ENCODE measurements at regions not wholly inside any gene's neighbourhood (a gene's known extent, or its start where the extent isn't known, plus 50 kb on each side); places are given as distances from the start of the nearest gene placed in this dataset.

DNA sequence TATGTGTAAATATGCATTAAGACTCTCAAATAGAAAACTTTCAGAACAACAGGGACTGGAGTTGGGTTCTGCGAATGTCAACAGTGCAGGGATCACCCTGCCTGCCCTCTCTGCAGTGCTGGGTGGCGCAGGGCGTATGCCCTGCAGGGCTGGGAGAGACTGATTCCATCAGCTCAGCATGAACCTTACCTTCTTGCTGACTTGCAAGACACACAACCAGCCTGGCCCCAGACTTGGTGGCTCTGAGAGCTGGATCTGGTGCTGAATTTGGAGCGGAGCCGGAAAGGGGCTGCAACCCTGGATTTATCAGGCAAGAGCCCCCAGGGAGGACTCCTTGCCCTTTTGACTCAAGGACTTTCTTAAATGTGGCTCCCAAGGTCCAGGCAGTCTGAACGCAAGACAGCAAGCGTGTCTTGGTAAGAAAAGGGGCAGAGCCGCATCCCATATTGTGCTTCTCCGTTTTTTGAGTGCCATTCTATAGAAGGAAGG lies 376.0 kb upstream of the IRX2 start:
- Mint-ChIP-seq H3K4me3 (no peak overlapping the region), H3K9me3 (peaks cover 20% of the 10 kb centered on the region), H3K27me3 (no peaks in the 10 kb centered on the region), H3K4me1 (no peaks in the 10 kb centered on the region), H3K36me3 (ENCODE audit: insufficient read depth) (peaks cover 3% of the 10 kb centered on the region), H3K27ac (ENCODE audit: low read depth) (no peak overlapping the region)
- DNase-seq (ENCODE audit: low spot score in 2 of 2), result no peak
- no peak for ATAC-seq (replicated peaks; ENCODE audit: extremely low read depth, poor library complexity, severe bottlenecking)

DNA sequence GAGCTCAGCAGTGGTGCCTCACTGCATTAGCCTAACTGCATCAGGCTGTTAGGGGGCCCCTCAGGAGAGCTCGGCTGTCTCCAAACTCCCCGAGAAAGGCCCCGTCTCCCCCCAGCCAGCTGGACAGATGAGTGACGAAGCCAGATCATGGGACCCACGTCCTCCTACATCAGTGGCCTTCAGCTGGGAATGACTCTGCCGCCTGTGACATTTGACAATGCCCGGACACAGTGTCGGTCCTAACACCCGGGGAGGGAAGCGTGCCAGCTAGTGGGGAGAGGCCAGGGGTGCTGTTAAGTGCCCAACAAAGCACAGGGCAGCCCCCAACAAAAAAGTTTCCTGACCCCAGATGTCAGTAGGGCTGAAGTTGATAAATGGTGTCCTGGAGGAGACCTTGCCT lies 375.2 kb upstream of the IRX2 start:
- Mint-ChIP-seq H3K36me3 (ENCODE audit: insufficient read depth) (peaks cover 3% of the 10 kb centered on the region), H3K4me1 (no peaks in the 10 kb centered on the region), H3K4me3 (no peak overlapping the region), H3K9me3 (peaks cover 19% of the 10 kb centered on the region), H3K27me3 (no peaks in the 10 kb centered on the region), H3K27ac (ENCODE audit: low read depth) (no peak overlapping the region)
- DNase-seq (ENCODE audit: low spot score in 2 of 2) (no peak), ATAC-seq (replicated peaks; ENCODE audit: extremely low read depth, poor library complexity, severe bottlenecking) (no peak)

DNA sequence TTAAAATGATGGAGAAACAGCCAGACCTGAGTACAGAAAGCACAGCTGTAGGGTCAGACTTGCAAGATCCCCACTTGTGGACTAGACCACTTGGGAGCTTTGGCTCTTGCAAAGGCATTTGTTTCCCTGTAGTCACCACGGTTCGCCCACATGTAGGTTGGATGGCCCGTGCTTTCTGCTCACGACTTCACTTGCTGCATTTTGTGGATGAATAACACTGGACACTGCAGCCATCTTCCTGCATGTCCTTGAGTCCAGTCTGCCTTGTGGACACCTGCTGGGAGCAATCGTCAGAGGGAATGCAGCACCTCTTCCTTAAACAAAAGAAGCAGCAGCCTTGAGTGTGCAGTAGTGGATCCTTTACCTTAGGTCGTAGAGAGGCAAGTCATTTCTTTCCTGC lies 372.9 kb upstream of the IRX2 start:
- DNase-seq (ENCODE audit: low spot score in 2 of 2) (no peak), ATAC-seq (replicated peaks; ENCODE audit: extremely low read depth, poor library complexity, severe bottlenecking) (no peak)
- no peak overlapping the region for H3K27ac Mint-ChIP-seq (ENCODE audit: low read depth)
- H3K4me1 Mint-ChIP-seq, result no peaks in the 10 kb centered on the region
- H3K36me3 Mint-ChIP-seq (ENCODE audit: insufficient read depth), result no peaks in the 10 kb centered on the region
- H3K4me3 Mint-ChIP-seq, result no peak overlapping the region
- H3K9me3 Mint-ChIP-seq, result peaks cover 8% of the 10 kb centered on the region
- H3K27me3 Mint-ChIP-seq, result no peaks in the 10 kb centered on the region

DNA sequence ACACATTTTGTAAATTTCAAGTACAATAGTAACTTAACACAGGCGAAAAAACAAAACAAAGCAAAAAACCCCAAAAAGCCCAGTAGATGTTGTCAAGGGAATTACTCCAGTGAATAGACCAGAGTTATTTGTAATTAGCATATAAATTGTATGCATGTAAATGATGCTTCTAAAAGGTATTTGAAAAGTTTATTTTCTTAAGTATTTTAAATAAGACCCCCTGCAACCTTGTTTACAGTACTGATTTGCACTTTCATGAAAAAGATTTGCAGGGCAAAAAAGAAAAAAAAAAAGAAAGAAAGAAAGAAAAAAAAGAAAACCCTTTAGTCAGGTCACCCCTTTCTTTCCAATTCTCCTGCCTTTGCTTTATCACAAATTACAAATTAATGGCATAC lies 372.3 kb upstream of the IRX2 start:
- H3K9me3 Mint-ChIP-seq, result peaks cover 8% of the 10 kb centered on the region
- H3K4me3 Mint-ChIP-seq, result no peak overlapping the region
- no peak overlapping the region for H3K27ac Mint-ChIP-seq (ENCODE audit: low read depth)
- H3K27me3 Mint-ChIP-seq, result no peaks in the 10 kb centered on the region
- no peaks in the 10 kb centered on the region for H3K36me3 Mint-ChIP-seq (ENCODE audit: insufficient read depth)
- DNase-seq (ENCODE audit: low spot score in 2 of 2) (no peak), ATAC-seq (replicated peaks; ENCODE audit: extremely low read depth, poor library complexity, severe bottlenecking) (no peak)
- no peaks in the 10 kb centered on the region for H3K4me1 Mint-ChIP-seq

DNA sequence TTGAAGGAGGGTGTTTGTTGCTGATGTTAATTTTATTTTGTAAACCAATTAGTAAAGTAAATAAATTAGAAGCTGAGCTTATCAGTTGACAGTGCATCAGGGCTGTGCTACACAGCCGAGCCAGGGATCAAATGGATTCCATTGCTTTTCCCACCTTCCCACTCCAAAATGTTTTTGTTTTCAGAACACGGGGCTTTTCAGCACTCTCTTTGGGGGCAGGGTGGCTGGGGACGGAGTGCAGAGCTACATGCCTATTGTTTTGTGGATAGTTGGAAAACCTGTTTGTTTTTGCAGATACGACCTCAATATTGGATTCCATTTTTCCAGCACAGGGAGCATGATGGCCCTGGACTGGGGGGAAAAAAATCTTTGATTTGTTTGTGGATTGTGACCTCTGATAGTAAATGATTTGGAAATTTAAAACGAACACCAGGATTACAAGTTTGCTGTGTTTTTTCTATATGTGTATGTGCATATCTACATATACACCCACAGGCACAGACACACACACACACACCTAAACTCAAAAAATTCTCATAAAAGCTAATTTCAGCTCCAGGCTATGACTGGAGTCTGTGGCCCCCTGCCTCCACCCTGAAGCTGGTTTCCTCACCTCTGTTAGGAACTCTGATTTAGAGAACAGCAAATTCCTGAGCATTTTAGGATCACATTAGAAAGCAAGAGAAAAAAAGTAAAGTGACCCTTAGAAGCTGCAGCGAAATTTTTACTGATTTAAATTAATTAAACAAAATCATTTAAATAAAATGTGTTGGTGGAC lies 371.7 kb upstream of the IRX2 start:
- H3K4me1 Mint-ChIP-seq, result no peaks in the 10 kb centered on the region
- ATAC-seq (replicated peaks; ENCODE audit: extremely low read depth, poor library complexity, severe bottlenecking), result no peak

DNA sequence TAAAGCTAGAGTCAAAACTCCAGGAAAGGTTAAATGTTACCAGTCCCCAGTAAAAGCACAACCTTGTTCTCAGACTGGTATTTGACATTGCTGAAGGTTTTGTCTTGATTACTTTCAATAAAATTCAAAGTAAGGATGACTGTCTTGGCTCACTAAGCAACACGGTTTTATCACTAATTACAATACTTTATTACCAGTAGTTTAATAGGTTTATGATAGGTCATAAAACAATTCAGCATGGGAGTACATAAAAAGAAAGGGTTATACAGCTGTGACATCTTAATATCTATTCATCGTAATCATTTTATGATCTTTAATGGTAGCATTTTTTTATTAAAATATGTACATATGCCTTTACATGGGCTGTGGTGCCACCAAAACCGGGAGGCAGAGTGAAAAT lies 370.7 kb upstream of the IRX2 start:
- H3K9me3 Mint-ChIP-seq, result no peaks in the 10 kb centered on the region
- DNase-seq (ENCODE audit: low spot score in 2 of 2) (no peak), ATAC-seq (replicated peaks; ENCODE audit: extremely low read depth, poor library complexity, severe bottlenecking) (no peak)
- H3K27me3 Mint-ChIP-seq, result peaks cover 6% of the 10 kb centered on the region
- no peak overlapping the region for H3K4me3 Mint-ChIP-seq
- H3K27ac Mint-ChIP-seq (ENCODE audit: low read depth), result no peak overlapping the region
- H3K36me3 Mint-ChIP-seq (ENCODE audit: insufficient read depth), result no peaks in the 10 kb centered on the region
- no peaks in the 10 kb centered on the region for H3K4me1 Mint-ChIP-seq

More for the DNA sequence above, 371.7 kb upstream of the IRX2 start:
- Mint-ChIP-seq H3K36me3 (ENCODE audit: insufficient read depth) (no peaks in the 10 kb centered on the region), H3K27me3 (no peaks in the 10 kb centered on the region), H3K27ac (ENCODE audit: low read depth) (no peak overlapping the region), H3K4me3 (no peak overlapping the region), H3K9me3 (peaks cover 3% of the 10 kb centered on the region)
- DNase-seq (ENCODE audit: low spot score in 2 of 2), result no peak

DNA sequence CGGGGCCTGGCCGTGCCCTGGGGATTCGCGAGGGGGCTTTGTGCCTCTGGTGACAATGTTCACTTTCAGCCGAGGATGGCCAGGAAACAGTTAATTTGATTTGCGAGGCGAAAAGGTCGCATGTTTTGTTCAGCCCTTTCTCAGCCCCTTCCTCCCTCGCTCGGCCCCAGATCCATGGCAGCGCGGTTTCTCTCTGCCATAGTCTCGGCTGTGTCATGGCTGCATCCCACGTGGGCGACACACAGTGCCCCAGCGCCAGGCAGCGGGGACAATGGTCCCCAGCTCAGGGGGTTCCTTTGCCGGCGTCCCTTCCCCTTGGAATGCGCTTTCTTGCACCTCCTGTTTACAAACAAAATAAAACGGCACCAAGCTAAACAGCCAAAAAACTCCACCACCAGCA lies 370.3 kb upstream of the IRX2 start:
- Mint-ChIP-seq H3K9me3 (no peaks in the 10 kb centered on the region), H3K4me3 (no peak overlapping the region), H3K27me3 (peaks cover 10% of the 10 kb centered on the region), H3K4me1 (no peaks in the 10 kb centered on the region), H3K36me3 (ENCODE audit: insufficient read depth) (no peaks in the 10 kb centered on the region), H3K27ac (ENCODE audit: low read depth) (no peak overlapping the region)
- ATAC-seq (replicated peaks; ENCODE audit: extremely low read depth, poor library complexity, severe bottlenecking) (no peak), DNase-seq (ENCODE audit: low spot score in 2 of 2) (no peak)

DNA sequence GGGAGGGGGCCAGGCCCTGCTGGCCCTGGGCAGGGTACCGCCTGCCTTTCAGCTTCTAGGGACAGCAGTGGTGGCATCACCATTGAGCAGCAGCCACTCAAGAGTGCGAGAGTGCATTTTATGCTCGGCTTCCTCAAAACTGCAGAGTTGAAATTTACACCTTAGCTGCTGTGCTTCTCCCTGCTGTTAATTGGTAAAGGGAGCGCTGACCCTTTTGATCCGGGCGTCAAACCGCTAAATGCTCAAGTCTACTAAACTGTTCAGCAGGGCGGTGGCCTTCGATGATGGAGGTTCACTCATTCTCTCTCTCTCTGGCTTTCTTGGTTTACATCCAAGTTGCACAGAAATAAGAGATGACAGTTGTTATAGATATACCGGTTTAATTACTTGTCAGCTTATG lies 368.6 kb upstream of the IRX2 start:
- H3K36me3 Mint-ChIP-seq (ENCODE audit: insufficient read depth), result no peaks in the 10 kb centered on the region
- H3K27ac Mint-ChIP-seq (ENCODE audit: low read depth), result no peak overlapping the region
- no peaks in the 10 kb centered on the region for H3K4me1 Mint-ChIP-seq
- no peak overlapping the region for H3K4me3 Mint-ChIP-seq
- H3K27me3 Mint-ChIP-seq, result peaks cover 20% of the 10 kb centered on the region
- H3K9me3 Mint-ChIP-seq, result no peaks in the 10 kb centered on the region
- no peak for DNase-seq (ENCODE audit: low spot score in 2 of 2)
- ATAC-seq (replicated peaks; ENCODE audit: extremely low read depth, poor library complexity, severe bottlenecking), result no peak

DNA sequence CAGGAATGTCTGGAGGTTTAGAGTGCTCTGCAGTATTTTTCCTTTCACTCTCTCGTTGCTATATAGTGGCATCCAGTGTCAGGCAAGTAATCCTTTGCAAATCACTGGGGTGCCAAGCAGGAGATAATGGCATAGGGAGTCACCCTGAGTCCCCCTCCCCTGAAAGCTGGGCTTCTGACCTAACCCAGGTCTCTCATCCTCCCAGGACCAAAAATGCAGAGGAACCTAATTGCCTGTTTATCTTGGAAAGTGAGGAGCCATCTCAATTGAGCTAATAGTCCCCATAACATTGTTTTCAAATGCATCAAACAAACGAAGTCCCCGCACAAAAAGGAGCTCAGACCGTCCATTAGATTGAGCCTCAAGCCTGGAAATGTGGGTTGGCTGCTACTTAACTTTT lies 368.0 kb upstream of the IRX2 start:
- Mint-ChIP-seq H3K4me3 (no peak overlapping the region), H3K4me1 (no peaks in the 10 kb centered on the region), H3K27ac (ENCODE audit: low read depth) (no peak overlapping the region), H3K36me3 (ENCODE audit: insufficient read depth) (no peaks in the 10 kb centered on the region), H3K27me3 (peaks cover 20% of the 10 kb centered on the region), H3K9me3 (no peaks in the 10 kb centered on the region)
- DNase-seq (ENCODE audit: low spot score in 2 of 2), result no peak
- ATAC-seq (replicated peaks; ENCODE audit: extremely low read depth, poor library complexity, severe bottlenecking), result no peak

DNA sequence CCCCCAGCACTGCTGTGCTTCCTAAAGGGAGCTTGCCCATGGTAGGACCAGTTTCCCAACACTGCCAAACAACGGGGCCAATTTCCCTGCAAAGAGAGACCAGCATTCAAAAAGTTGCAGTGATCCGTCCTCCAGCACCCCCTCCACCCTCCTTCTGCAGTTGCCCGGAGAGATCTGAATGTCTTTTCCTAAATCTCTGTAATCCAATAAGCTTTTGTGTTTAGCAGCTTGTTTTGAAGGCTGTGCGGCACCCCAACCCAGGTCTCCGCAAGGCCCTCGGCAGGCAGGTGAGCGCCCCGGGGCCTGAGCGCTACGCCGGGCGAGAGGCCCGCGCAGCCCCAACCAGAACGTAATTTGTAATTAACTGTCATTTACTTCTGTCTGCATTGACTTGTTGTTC lies 366.9 kb upstream of the IRX2 start:
- no peaks in the 10 kb centered on the region for H3K9me3 Mint-ChIP-seq
- no peak for ATAC-seq (replicated peaks; ENCODE audit: extremely low read depth, poor library complexity, severe bottlenecking)
- no peaks in the 10 kb centered on the region for H3K4me1 Mint-ChIP-seq
- H3K36me3 Mint-ChIP-seq (ENCODE audit: insufficient read depth), result no peaks in the 10 kb centered on the region
- DNase-seq (ENCODE audit: low spot score in 2 of 2), result no peak
- H3K4me3 Mint-ChIP-seq, result no peak overlapping the region
- peaks cover 20% of the 10 kb centered on the region for H3K27me3 Mint-ChIP-seq
- H3K27ac Mint-ChIP-seq (ENCODE audit: low read depth), result no peak overlapping the region

DNA sequence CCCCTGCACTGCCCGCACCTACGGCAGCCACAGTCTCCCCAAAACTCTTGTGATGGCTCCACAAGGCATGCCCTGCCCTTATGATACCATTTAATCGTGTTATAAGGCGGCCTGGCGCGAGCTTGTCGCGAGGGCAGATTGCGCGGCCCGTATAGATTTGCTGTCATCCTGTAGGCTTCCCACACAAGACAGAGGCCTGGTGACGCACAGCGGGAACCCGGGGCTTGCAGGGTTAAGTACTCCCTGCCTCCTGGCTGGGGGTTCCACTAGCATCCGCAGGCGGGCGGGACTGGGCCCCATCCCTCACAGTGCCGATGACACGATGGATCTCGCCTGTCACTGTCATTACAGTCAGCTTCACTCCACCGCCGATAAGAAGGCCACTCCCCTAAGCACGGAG lies 364.9 kb upstream of the IRX2 start:
- no peaks in the 10 kb centered on the region for H3K4me1 Mint-ChIP-seq
- H3K9me3 Mint-ChIP-seq, result no peaks in the 10 kb centered on the region
- H3K27ac Mint-ChIP-seq (ENCODE audit: low read depth), result no peak overlapping the region
- DNase-seq (ENCODE audit: low spot score in 2 of 2), result no peak
- ATAC-seq (replicated peaks; ENCODE audit: extremely low read depth, poor library complexity, severe bottlenecking), result no peak
- H3K36me3 Mint-ChIP-seq (ENCODE audit: insufficient read depth), result no peaks in the 10 kb centered on the region
- no peak overlapping the region for H3K4me3 Mint-ChIP-seq
- H3K27me3 Mint-ChIP-seq, result peaks cover 20% of the 10 kb centered on the region

DNA sequence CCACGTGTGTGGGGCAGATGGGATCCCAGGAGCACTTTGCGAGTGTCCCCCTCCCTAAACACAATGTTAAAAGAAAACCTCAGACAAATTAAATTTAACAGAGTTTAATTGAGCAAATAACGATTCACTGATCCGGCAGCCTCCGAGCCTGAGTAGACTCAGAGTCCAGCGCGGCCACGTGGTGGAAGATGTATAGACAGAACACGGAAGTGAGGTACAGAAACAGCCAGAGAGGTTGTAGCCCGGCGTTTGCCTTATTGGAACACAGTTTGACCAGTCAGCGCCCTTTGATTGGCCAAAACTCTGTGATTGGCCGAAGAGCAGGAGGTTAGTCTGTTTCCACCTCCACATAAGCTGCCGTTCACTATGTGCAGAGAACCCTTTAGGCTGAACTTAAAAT lies 363.0 kb upstream of the IRX2 start:
- Mint-ChIP-seq H3K27ac (ENCODE audit: low read depth) (no peak overlapping the region), H3K36me3 (ENCODE audit: insufficient read depth) (no peaks in the 10 kb centered on the region), H3K4me1 (no peaks in the 10 kb centered on the region), H3K27me3 (peaks cover 20% of the 10 kb centered on the region), H3K9me3 (no peaks in the 10 kb centered on the region), H3K4me3 (no peak overlapping the region)
- ATAC-seq (replicated peaks; ENCODE audit: extremely low read depth, poor library complexity, severe bottlenecking) (no peak), DNase-seq (ENCODE audit: low spot score in 2 of 2) (no peak)

DNA sequence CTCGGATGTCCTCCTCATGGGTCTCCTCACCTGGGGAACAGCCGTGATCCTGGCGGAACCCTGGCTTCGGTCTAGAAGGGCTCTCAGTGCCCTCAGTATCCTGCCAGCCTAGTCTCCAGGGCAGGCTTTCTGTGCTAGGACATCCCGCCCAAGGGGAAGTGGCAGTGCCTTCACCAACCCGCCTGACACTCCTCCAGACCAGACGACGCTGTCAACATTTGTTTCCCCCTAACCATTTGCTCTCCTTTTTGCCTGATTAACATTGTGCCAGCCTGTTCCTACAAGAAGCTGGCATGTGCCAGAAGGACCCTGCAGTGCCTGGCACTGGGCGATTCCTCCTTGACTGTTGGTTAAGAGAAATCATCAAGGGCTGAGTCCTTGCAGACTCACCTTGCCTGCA lies 358.9 kb upstream of the IRX2 start:
- H3K27me3 Mint-ChIP-seq, result no peaks in the 10 kb centered on the region
- DNase-seq (ENCODE audit: low spot score in 2 of 2) (no peak), ATAC-seq (replicated peaks; ENCODE audit: extremely low read depth, poor library complexity, severe bottlenecking) (no peak)
- no peak overlapping the region for H3K27ac Mint-ChIP-seq (ENCODE audit: low read depth)
- peaks cover 15% of the 10 kb centered on the region for H3K9me3 Mint-ChIP-seq
- no peak overlapping the region for H3K4me3 Mint-ChIP-seq
- H3K36me3 Mint-ChIP-seq (ENCODE audit: insufficient read depth), result peaks cover 2% of the 10 kb centered on the region
- no peaks in the 10 kb centered on the region for H3K4me1 Mint-ChIP-seq

Data from central memory CD8-positive, alpha-beta T cell (primary cell).